Left kidney (tissue), 1 donor: ENCODE measurements at regions not wholly inside any gene's neighbourhood (a gene's known extent, or its start where the extent isn't known, plus 50 kb on each side); places are given as distances from the start of the nearest gene placed in this dataset.

Experiments
- DNase-seq: peaks from one replicate; pipeline ENCODE4 v3.0.0-alpha.2; 2013

DNA sequence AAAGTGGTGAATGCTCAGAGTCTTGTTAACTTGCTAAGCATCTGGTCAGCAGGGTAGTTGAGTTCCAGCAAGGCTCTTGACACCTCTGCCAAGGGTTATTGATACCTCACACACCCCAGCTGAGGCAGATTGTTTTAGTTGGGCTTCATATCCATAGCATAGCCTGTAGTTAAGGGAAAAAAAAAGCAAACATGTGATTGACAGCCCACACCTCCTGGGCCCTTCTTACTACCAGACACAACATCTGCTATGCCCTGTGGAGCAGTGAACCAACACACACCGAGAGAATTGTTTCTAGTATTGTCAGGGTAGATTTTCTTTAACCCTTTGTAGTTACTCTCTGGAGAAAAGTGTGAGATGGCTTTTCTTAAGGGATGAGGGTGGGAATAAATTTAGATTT is 697.0 kb upstream of the POU3F2 start:
- DNase-seq, result no peak

DNA sequence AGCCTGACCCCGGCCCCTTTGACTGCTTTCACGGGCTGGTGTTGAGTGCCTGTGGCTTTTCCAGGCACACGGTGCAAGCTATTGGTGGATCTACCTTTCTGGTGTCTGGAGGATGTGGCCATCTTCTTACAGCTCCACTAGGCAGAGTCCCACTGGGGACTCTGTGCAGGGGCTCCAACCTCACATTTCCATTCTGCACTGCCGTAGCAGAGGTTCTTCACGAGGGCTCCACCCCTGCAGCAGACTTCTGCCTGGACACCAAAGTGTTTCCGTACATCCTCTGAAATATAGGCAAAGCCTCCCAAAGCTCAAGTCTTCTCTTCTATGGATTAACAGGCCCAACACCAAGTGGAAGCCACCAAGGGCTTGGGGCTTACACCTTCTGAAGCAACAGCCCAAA is 691.5 kb upstream of the POU3F2 start:
- DNase-seq, result no peak

DNA sequence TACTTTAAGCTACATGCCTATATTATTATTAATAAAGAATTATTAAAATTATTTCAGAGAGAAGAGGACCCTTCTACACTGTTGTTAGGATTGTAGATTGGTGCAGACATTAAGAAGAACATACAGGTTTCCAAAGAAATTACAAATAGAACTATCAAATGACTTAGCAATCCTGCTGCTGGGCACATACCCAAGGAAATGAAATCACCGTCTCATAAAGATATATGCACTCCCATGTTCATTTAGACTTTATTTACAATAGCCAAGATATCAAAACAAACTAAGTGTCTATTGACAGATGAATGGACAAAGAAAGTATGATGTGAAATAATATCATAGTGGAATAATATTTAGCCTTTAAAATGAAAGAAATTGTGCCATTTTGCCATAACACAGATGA is 687.7 kb upstream of the POU3F2 start:
- DNase-seq, result no peak

DNA sequence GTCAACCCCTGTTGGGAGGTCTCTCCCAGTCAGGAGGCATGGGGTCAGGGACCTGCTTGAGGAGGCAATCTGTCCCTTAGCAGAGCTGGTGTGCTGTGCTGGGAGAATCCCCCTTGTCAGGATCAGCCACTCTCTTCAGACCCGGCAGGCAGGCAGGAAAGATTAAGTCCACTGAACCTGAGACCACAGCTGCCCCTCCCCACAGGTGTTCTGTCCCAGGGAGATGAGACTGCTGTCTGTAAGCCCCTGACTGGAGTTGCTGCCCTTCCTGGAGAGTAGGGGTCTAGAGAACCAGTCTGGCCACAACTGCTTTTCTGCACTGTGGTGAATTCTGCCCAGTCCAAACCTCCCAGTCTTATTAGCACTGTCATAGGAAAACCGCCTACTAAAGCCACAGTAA is 677.8 kb upstream of the POU3F2 start:
- no peak for DNase-seq

DNA sequence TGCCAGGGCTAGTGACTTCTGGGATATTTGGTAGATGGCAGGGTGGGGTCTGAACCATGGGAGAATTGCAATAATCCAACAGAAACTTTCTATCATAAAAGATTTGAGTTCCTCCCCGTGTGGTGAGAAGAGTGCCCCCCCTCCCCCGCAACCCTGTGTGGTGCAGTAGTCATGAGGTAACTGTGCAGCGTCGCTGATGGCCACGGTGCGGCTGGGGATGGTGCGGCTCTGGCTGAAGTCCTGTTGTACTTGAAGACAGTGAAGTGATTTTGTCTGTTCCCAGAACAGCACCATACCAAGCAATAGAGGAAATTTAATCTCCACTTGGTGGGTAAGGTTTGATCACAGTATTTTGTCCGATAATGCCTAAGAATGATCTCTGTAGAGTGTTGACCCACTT is 654.8 kb upstream of the POU3F2 start:
- DNase-seq, result no peak

DNA sequence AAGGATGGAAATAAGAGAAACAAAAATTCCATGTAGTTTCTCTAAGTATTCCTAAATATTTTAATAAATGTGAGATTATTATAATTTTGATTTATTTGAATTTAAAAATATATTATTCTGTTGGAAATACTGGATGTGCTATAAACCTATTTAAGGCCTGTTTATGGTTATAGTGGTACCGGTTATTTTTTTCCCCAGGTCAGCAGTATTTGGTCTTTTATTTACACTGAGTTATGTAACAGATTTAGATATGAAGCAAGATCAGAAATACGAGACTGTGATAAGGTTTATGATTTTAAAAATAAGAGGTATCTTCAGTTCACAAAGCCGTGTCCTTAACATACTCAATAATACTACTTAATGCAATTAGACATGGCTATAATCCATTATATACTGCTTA is 634.3 kb upstream of the POU3F2 start:
- no peak for DNase-seq

DNA sequence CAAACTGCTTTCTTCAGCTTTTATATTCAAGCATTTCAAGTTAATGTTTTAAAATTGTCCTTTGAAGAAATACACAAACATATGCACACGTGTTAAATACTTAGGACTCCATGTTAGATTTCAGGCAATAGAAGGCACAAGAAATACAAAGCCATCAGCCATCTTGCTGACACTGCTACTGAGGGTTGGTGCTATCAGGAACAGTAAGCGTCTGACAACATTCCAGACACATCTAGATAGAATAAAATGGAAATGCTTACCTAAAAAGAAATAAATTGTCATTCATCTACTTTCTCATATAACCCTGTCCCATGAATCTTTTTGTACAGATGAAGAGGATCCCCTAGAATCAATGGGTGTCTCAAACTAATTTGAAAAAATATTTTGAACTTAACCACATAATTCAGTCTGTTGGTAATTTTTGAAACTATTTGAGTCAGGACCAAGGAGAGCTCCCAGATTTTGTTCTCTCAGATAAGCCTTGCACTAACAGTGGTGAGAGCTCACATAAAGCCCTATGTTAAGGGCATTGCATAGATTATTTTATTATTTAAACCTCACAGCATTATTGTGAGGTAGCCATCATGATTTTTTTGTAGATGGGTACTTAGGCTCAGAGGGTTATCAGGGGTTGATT is 631.1 kb upstream of the POU3F2 start:
- peak; percentile 41 for DNase-seq

DNA sequence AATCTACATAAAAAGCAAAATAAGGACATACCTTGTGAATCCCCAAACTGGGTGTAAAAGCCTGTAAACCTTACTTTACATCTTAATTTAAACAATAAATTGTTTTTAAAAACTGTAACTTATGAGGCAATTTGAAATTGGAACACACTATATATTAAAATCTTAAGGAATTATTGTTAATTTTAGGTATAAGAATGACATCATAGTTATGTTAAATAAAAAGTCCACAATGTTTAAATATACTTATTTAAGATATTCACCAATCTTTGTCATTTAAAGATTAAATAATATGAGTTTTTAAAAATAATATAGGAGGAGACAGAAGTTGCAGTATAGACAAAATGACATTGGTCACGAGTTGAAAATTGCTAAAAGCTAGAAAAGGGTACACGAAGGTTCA is 621.9 kb upstream of the POU3F2 start:
- no peak for DNase-seq

DNA sequence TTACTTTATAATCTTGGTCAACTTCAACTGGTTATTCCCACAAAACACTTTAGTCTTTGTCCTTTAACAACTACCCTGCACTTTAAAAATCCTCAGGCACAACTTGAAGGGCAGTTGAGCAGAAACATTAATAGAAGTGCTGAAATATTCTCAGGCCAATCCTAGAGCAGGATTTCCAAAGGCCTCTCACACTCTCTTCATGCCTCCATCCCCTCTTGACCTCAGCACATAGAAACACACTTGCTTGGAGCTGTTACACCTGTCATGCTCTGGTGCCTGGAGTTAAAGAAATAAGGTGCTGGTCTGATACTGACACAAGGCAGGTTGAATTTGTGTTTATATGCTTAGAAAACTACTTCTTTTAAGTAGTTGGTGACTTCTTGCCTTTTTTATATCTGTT is 618.8 kb upstream of the POU3F2 start:
- DNase-seq, result peak; percentile 1

DNA sequence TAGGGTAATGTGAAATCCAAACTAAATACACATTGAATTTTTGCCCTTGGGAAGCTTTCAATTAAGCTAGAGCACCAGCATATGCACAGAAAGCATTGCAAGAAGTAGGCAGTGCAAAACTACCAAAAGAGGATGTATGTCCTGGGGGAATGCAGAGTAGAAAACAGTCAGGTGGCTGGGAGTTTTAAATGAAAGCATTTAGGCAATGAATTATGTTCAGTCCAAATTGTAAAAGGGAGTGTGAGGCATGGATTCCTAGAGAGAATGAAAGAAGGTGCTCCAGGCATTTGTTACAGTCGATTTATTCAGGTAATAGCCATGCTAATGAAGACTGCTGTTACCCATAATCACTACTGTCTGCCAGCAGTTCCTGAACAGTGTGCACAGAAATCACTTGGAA is 604.1 kb upstream of the POU3F2 start:
- DNase-seq, result peak; percentile 0

DNA sequence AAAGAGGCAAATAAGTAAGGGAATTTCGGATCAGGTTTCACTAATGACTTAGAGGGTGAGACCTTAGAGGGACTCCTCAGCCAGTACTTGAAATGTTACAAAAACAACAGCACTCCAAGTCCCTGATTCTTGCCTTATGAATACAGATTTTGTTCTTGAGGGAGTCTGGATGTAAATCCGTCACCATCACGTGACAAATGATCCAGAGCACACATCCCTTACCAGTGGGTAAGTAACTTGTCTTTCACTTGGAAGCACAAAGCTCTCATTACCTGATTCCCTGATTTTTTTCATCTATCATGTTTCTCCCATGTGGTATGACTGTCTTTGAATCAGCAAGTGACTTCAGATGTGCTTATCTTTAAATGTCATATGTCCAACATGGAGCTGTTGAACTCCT is 595.3 kb upstream of the POU3F2 start:
- no peak for DNase-seq

DNA sequence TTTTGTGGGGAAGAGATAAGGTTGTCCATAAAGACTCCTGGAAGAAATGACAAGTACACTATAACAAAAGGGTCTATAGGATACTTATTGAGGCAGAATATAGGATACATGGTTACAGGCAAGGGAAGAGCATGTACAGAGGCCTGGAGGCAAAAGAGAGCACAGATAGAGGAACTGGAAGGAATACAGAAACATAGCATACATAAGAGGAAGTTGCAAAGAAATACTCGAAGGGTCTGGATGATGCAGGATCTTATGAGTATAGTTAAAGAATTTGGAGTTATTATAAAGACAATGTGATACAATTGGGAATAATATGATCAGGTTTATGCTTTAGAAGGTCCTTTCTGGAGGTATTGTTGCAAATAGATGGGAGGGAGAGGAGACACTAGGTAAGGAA is 592.7 kb upstream of the POU3F2 start:
- no peak for DNase-seq

DNA sequence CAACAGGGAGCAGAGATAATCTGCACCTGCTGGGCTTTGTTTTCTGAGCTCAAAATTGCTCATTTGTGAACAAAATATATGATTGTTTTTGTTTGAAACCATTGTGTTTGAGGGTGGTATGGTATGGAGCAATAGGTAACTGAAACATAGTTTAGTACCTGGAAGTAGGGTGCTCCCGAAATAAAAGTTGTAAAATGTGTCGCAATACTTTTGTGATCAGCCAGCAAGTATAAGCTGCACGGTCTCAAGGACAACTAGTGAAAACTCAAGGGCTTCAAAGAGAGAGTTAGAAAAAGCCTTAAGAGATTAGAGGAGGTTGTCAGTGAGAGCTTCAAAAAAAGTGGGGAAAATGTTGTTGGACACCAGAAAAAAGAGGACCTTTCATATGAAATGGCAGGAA is 579.8 kb upstream of the POU3F2 start:
- no peak for DNase-seq

DNA sequence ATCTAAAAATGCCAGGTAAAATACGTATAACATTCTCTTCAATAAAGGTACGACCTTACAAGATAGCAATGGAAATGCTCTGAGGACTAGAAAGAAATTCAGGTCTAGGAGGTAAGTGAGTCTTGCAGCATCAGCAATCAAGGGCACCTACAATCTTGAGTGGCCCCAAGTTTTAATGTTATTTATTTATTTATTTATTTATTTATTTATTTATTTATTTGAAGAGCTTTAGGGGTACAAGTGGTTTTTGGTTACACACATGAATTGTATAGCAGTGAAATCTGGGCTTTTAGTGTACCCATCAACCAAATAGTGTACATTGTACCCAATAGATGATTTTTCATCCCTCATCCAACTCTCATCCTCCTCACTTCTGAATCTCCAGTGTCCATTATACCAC is 574.0 kb upstream of the POU3F2 start:
- DNase-seq, result no peak

DNA sequence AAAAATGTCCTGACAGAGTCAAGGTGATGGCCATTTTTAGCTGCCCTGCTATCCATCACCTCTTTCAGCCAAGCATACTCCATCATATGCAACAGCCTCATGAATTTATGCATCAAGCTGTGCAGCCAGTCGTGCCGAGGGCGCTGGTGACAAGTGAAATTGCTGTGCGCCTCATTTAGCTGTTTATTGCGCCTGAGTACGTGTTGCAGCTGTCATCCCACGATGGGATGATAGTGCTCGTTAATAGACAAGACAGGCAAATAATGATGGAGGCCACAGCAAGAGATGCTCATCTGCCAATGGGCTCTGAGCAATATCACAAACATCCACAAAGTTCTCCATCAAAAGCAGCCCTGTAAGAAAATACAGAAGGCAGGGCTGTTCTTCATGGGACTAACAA is 562.3 kb upstream of the POU3F2 start:
- DNase-seq, result no peak

DNA sequence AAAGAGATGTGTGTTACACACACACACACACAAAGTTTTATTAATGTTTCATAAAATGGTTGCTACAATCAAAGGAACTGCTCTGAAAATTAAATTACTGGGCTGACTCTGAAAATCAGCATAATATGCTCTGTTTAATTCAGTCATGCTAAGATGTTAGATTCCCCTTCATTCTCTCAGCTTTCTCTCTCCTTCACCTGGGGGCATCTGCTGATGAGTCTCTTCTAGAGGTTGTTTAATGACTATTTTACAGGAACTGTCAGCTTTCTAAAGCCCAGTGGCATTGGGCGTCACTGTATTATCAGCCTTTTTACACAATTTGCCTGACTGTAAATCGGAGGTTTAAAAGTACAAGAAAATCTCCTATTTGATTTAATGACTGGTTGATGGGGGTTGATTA is 559.7 kb upstream of the POU3F2 start:
- no peak for DNase-seq

DNA sequence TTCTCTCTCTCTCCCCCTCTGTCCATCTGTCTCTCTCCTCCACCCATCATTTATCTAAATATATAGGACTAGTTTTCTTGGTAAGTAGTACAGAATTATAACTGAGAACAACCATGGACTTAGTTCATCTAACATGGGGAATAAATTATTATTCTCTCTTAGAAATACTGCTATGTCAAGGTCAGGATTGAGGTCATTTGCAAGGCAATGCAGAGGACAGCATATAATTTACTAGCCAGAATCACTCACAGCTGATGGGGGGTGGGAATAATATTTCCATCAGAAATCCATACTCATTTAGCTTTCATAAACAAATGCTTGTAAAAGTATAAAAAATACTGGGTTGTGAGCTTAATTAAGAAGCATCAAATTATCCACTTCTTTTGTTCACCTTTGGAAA is 553.9 kb upstream of the POU3F2 start:
- no peak for DNase-seq

DNA sequence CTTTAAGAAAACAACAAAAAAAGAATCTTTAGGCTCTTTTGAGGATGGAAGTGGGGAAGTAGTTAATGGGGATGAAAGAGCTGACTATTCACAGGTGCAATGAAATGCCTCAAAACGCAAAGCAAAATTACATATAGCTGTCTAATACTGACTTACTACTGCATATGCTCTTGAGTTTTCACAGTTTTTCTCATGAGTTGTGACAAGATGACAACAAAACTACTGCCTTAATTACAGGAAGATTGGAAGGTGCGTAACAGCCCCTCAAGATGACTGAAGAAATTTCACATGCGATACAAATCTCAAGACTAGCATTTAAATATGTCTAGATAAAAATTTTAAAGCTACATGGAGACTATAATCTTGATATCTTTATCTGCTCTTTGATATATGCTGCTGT is 547.8 kb upstream of the POU3F2 start:
- DNase-seq, result no peak

DNA sequence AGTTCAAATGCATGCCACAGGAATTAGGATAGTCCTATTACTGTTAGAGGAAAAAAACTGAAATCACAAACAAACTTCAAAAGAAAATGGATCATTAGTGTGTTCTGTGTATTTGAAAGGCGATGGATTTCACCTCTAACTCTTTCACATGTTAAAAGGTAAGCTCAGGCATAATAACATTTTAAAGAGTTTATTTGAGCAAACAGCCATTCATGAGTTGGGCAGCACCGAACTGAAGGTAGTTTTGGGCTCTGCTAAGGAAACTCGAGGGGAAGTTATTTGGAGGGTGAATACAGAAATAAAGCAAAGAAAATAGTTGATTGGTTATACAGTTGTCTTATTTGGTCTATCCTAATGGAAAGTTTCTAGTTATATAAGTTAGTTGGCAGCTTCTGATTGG is 546.5 kb upstream of the POU3F2 start:
- no peak for DNase-seq

DNA sequence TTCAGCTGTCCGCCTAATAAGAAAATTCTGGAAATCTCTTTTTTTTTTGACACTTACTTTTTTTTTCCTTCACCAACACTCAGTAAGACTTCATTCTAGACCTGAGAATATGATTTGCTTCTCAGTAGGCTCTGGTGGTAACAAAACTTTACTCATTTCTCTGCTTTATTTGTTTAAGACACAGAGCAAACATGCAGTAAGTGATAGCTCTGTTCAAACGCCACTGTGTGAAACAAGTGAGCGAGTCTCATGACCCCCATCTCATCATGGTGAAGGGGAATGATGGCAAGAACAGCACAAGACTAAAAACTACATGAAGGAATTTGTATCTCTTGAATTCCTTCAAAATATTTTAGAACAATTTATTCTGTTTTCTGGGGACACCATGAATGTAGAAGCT is 541.6 kb upstream of the POU3F2 start:
- no peak for DNase-seq

DNA sequence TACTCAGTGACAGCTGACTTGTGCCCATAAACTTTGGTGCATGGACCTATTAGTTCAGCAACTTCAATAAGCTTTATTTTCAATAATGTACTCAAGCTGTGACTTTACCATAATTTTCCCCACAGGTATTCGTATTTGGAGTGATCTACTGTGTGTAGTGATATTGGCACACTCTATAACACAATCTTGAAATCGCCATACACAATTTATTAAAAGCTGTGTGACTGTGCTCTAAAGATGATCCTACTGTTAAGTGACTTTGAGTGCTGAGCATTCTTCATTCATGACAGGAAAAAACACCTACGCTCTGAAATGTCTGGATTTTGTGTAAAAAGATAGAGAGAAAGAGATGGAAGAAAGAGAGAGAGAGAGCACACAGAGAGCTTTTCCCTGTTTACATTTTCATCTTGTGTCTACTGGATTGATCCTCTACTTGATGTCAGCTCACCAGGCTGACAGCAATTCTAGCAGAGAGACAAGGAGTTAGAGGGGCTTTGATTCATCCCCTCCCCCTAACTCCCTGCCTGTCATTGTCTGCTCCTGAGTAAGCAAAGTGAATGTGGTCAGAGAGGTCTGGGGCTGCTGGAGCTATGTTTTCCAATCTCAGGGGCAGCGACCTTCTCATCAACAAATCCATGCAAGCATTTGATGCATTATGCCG is 538.7 kb upstream of the POU3F2 start:
- DNase-seq, result no peak

DNA sequence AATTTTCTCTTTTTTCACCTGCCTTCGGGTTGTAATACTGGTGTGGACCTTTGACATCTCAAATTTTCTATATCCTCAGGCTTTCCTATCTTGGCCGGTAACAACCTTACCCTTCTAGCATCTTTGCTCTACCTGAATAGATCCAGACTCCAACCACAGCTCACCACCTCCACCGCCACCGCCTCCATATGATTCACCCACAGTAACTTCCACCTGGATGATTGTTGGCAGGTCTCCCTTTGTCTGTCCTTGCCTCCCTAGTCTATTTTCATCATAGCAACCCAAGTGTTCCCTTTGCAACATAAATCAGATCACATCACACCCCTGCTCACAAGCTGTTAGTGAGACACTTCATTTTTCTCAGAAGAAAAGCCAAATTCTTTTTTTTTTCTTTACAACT is 525.8 kb upstream of the POU3F2 start:
- no peak for DNase-seq

DNA sequence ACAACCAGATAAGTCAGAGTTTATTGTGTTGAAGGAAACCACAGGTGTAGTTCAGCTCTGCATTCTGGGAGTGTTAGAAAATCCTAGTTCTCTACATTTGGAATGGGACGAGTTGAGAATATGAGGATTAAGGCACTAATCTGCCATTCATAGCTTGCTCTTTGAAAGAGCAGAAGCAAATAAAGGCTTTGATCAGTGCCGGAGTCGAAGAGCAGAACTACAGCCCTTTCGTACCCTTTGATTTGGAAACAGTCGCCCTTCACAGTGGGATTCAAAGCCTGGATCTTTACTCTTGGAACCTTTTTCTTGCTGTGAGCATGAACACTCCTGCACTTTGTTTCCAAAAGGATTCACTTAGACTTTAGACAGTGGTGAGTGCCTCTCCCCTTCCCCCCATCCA is 523.9 kb upstream of the POU3F2 start:
- no peak for DNase-seq

DNA sequence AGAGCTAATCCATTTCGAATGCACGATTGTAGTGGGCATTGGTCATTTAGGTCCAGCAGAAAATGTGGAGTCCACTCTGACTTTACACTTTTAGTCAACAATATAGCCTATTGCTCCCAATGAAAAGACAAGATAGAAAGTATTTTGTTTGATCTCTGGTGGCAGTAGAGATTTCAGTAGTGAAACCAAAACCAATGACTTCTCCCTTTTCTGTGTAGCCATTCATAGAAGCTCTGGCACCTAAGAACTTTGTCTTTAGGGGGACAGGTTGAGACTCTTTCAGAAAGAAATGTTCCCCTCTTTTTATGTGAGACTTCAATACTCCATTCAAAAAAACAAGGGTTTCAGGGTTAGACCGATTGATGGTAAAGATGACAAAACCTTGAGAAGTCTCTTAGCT is 510.8 kb upstream of the POU3F2 start:
- no peak for DNase-seq

DNA sequence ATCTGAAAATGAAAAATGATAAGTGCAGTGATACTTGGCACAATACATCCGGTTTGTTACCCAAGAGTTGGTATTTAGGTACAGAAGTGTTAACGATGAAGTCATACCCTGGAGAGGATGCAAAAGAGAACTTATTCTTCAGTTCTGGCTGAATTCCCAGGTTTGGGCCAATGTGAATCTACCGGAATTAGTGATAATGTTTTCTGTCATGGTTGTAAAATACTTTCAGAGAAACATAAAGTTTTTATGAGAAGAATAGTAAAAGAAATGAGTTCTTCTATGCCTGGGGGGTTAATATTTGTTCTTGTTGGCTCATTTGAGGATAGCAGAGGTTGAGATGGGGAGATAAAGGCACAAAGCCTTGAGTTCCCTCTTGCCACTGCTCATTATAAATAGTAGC is 509.9 kb upstream of the POU3F2 start:
- no peak for DNase-seq
